Transverse colon (tissue), 4 donors: ENCODE measurements at regions not wholly inside any gene's neighbourhood (a gene's known extent, or its start where the extent isn't known, plus 50 kb on each side); places are given as distances from the start of the nearest gene placed in this dataset.

ENCODE experiments used
- DNase-seq: peaks from one replicate; pipeline ENCODE4 v3.0.0-alpha.2; 2019
- H3K27ac ChIP-seq, 4 donors: fragments of 200-600 bp; sonication (generic); 2 replicates each; pipeline ENCODE4 v1.5.1; 2016 to 2018; ENCODE audit warnings: inconsistent platforms in 4 of 4
- H3K27me3 ChIP-seq: fragments of 200-600 bp; sonication (generic); 2 replicates; pipeline ENCODE4 v1.5.1; 2017; ENCODE audit warnings: inconsistent platforms
- H3K36me3 ChIP-seq, 4 donors: fragments of 200-600 bp; sonication (generic); 2 replicates each; pipeline ENCODE4 v1.5.1; 2017 to 2019; ENCODE audit warnings: inconsistent platforms in 4 of 4
- H3K4me1 ChIP-seq, 4 donors: fragments of 200-600 bp; sonication (generic); 2 replicates each; pipeline ENCODE4 v1.5.1; 2017 to 2020; ENCODE audit warnings: inconsistent platforms in 4 of 4
- H3K4me3 ChIP-seq, 4 donors: fragments of 200-600 bp; sonication (generic); 1 replicate in 1 of 4; 2 replicates in 3 of 4; pipeline versions ENCODE4 v1.5.1 to v1.6.1; 2017 to 2019; ENCODE audit warnings: inconsistent platforms in 4 of 4
- H3K9me3 ChIP-seq, 2 donors: fragments of 200-600 bp; sonication (generic); 2 replicates each; pipeline ENCODE4 v1.5.1; 2017 to 2019; ENCODE audit warnings: inconsistent platforms in 2 of 2
- EP300 ChIP-seq: sonication (generic); formaldehyde crosslinking; IDR thresholded peaks from one replicate; pipeline ENCODE4 v1.6.1; 2017; ENCODE audit warnings: antibody characterized with exemption, low read depth
- POLR2A ChIP-seq: fragments of 450-650 bp; IDR thresholded peaks from one replicate; pipeline ENCODE4 v1.6.1; 2016; ENCODE audit warnings: antibody characterized with exemption, mild to moderate bottlenecking, moderate library complexity
- POLR2AphosphoS5 ChIP-seq, 3 donors: sonication (generic); formaldehyde crosslinking; IDR thresholded peaks; one replicate each; pipeline ENCODE4 v1.6.1; 2016; ENCODE audit warnings: antibody characterized with exemption in 3 of 3
- WGBS, 2 donors: methylation state at CpG; one replicate each; pipeline ENCODE4 v1.1.5; 2018; ENCODE audit warnings: low coverage in 1 of 2; 5-methylcytosine and 5-hydroxymethylcytosine counted together
- in situ Hi-C, 4 donors: fragments of 200-750 bp; cut with MboI; loops; one replicate each; pipeline versions ENCODE4 v1.15.0 to v1.15.1; 2017; ENCODE audit warnings: low sequenced_read_pairs in 3 of 4, low pct_ligation_motif_present in 1 of 4, low pct_unique_long_range_greater_than_20kb in 1 of 4
- intact Hi-C: fragments of 100-400 bp; cut with DNase I; formaldehyde crosslinking; loops from one replicate; pipeline ENCODE4 v1.15.1; 2023; ENCODE audit warnings: low total_unique reads
- TF ChIP-seq, protein P1 (sequence below), 5 experiments: fragments of 200-600 bp in 3 of 5; fragments of 450-650 bp in 2 of 5; sonication (generic) in 3 of 5; IDR thresholded peaks; 1 replicate in 2 of 5; 2 replicates in 3 of 5; pipeline ENCODE4 v1.5.1; 2016 to 2017; ENCODE audit warnings: antibody characterized with exemption in 5 of 5, inconsistent platforms in 3 of 5, mild to moderate bottlenecking in 2 of 5, moderate library complexity in 1 of 5

DNA sequence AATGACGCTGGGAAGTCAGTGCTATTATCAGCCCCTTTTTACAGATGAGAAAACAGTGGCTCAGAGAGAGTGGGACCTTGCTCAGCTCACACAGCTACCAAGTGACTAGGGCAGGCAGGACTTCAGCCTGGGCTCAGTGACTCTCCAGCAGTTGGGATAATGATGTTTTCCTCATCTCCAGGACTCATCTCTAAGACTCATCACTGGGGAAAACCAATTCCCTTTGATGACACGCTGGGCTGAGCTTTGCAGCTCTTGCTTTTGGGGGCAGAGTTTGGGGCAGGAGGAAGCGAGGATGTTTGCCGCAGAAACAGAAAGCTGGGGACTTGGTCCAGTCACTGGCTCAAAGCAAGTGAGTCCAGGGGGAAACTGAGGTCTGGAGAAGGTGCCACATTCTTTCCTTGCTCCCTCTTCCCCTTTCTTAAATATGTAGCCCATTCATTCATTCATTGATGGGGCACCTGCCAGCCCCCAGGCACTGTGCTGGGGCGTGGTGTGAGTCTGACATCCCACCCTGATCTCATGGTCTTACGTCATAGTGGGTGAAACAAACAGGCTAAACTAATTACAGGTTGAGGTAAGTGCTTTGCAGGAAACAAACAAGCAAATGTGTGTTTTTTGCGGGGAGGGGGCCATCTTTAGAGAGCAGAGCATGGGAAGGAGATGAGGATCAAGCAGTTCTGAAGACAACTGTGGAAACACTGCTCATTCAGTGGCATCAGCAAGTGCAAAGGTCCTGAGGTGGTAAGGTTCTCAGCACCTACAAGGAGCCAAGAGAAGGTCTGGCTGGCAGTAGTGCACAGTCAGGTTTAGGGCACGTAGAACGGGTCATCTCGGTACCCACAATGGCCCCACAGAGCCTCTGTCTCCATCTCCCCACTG, 74.4 kb upstream of the PMEPA1 start:
- no peaks in the 10 kb centered on the region for H3K4me1 ChIP-seq
- TF ChIP-seq POLR2AphosphoS5 (IDR thresholded peaks at IDR 0.05) = no peak
- TF ChIP-seq POLR2A = no peak
- TF ChIP-seq, protein P1, sequence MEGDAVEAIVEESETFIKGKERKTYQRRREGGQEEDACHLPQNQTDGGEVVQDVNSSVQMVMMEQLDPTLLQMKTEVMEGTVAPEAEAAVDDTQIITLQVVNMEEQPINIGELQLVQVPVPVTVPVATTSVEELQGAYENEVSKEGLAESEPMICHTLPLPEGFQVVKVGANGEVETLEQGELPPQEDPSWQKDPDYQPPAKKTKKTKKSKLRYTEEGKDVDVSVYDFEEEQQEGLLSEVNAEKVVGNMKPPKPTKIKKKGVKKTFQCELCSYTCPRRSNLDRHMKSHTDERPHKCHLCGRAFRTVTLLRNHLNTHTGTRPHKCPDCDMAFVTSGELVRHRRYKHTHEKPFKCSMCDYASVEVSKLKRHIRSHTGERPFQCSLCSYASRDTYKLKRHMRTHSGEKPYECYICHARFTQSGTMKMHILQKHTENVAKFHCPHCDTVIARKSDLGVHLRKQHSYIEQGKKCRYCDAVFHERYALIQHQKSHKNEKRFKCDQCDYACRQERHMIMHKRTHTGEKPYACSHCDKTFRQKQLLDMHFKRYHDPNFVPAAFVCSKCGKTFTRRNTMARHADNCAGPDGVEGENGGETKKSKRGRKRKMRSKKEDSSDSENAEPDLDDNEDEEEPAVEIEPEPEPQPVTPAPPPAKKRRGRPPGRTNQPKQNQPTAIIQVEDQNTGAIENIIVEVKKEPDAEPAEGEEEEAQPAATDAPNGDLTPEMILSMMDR (IDR thresholded peaks at IDR 0.05) = no peak
- no peak for TF ChIP-seq EP300

DNA sequence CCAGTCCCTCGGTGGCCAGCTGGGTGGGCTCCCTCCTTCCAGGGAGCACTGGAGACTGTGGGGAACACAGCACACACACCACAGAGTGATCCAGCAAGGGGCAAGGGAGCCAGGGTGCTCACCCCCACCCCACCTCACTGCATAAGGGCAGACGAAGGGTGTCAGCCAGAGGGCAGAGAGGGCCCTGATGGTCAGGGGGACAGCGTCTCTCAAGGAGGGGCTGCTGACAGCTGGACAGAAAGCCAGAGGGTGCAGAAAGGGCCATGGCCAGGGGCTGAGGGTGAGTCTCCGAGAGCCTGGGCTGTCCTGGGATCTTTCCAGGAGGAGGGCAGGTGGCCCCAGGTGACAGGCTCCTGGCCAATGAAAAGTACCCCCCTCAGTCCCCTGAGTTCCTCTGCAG, 73.4 kb upstream of the PMEPA1 start:
- H3K27ac ChIP-seq = no peak overlapping the region
- H3K9me3 ChIP-seq = no peaks in the 10 kb centered on the region
- in situ Hi-C loops = no loop called here
- no peaks in the 10 kb centered on the region for H3K36me3 ChIP-seq
- H3K4me3 ChIP-seq = no peak overlapping the region
- DNase-seq = no peak
- TF ChIP-seq POLR2AphosphoS5 (IDR thresholded peaks at IDR 0.05) (no peak), EP300 (no peak), POLR2A (no peak)
- TF ChIP-seq, protein P1 (IDR thresholded peaks at IDR 0.05) = no peak
- 78% methylated on average over 4 of the region's 4 CpGs; no CpG with 5 or more reads in 1 of the 2 donors for whole genome bisulfite sequencing, 2 donors
- intact Hi-C loops = no loop called here
- no peaks in the 10 kb centered on the region for H3K4me1 ChIP-seq
- no peaks in the 10 kb centered on the region for H3K27me3 ChIP-seq

More for the DNA sequence above, 74.4 kb upstream of the PMEPA1 start:
- H3K9me3 ChIP-seq = no peaks in the 10 kb centered on the region
- in situ Hi-C loops (no loop called here), intact Hi-C loops (no loop called here)
- no peak for DNase-seq
- no peaks in the 10 kb centered on the region for H3K36me3 ChIP-seq
- no peak overlapping the region for H3K27ac ChIP-seq
- H3K27me3 ChIP-seq = no peaks in the 10 kb centered on the region
- 87 to 88% methylated on average over 7 to 10 of the region's 10 CpGs for WGBS, 2 donors
- no peak overlapping the region for H3K4me3 ChIP-seq

DNA sequence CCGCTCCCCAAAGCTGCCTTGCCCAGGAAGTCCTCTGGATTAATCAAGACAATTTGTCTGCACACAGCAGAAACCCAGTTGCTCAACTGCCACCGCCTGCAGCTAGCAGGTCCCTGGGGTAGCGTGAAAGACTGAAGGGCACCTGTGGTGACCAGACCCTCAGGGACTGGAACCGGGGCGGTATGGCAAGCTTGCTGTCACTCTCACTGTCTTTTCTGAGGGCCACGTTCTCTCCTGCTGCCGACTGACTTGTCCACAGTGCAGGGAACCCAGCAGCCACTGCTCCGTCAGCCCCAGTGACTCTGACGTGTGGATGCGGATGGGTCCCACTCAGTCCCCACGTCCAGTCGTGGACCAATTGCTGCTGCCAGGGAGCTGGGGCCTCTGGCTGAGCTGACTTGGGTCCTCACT, 72.8 kb upstream of the PMEPA1 start:
- intact Hi-C loops = no loop called here
- Histone ChIP-seq H3K27me3 (no peaks in the 10 kb centered on the region), H3K27ac (no peak overlapping the region), H3K4me3 (no peak overlapping the region), H3K36me3 (no peaks in the 10 kb centered on the region), H3K9me3 (no peaks in the 10 kb centered on the region), H3K4me1 (no peaks in the 10 kb centered on the region)
- in situ Hi-C loops = no loop called here
- WGBS, 2 donors = 81% methylated on average over 9 of the region's 12 CpGs; no CpG with 5 or more reads in 1 of the 2 donors
- TF ChIP-seq, protein P1 (IDR thresholded peaks at IDR 0.05) = no peak
- TF ChIP-seq POLR2A = no peak
- TF ChIP-seq POLR2AphosphoS5 (IDR thresholded peaks at IDR 0.05) = no peak
- TF ChIP-seq EP300 = no peak
- DNase-seq = no peak

DNA sequence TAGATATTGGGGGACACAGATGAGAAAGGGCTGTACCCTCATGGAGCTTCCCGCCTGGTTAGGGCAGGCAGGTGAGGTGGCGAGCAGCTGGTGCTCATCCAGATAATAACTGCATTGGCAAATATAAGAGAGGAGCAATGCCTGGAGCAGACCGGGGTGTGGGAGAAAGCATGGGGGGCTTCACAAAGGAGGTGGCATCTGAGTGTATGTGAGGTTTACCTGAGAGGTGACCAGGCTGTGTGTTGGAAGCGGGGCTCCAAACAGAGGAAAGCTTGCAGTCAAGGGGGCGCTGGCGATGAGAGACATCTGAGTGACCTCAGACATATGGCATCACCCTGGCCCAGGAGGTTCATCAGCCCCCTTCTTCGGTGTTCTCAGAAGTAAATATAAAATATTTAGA, 72.1 kb upstream of the PMEPA1 start:
- H3K27ac ChIP-seq = no peak overlapping the region
- 86 to 94% methylated on average over 6 to 7 of the region's 7 CpGs for WGBS, 2 donors
- H3K36me3 ChIP-seq = no peaks in the 10 kb centered on the region
- in situ Hi-C loops (no loop called here), intact Hi-C loops (no loop called here)
- H3K9me3 ChIP-seq = no peaks in the 10 kb centered on the region
- TF ChIP-seq, protein P1 (IDR thresholded peaks at IDR 0.05) = no peak
- TF ChIP-seq POLR2A (no peak), POLR2AphosphoS5 (IDR thresholded peaks at IDR 0.05) (no peak), EP300 (no peak)
- H3K27me3 ChIP-seq = no peaks in the 10 kb centered on the region
- H3K4me3 ChIP-seq = no peak overlapping the region
- DNase-seq = no peak
- H3K4me1 ChIP-seq = no peaks in the 10 kb centered on the region
